H9 (cell line): ENCODE measurements at regions not wholly inside any gene's neighbourhood (a gene's known extent, or its start where the extent isn't known, plus 50 kb on each side); places are given as distances from the start of the nearest gene placed in this dataset.

ENCODE experiments used
- DNase-seq: peaks from one replicate; pipeline ENCODE4 v3.0.0-alpha.2; 2017
- H2AFZ ChIP-seq: one replicate; pipeline ENCODE4 v1.6.1; 2013; ENCODE audit warnings: mild to moderate bottlenecking, low read length, control low read depth, moderate library complexity
- H2AK5ac ChIP-seq: 2 replicates; pipeline ENCODE4 v1.6.1; 2013; ENCODE audit warnings: low read length, control low read depth, mixed read lengths; ENCODE audit not compliant: insufficient read length
- H2BK120ac ChIP-seq: one replicate; pipeline ENCODE4 v1.6.1; 2013; ENCODE audit warnings: low read depth, mild to moderate bottlenecking, low read length, control low read depth, inconsistent platforms; ENCODE audit not compliant: poor library complexity, severe bottlenecking
- H2BK12ac ChIP-seq: 2 replicates; pipeline ENCODE4 v1.6.1; 2013; ENCODE audit warnings: low read length, control low read depth, mixed read lengths, low read depth; ENCODE audit not compliant: insufficient read length
- H2BK15ac ChIP-seq: 2 replicates; pipeline ENCODE4 v1.6.1; 2013; ENCODE audit warnings: low read depth, low read length, control low read depth
- H2BK20ac ChIP-seq: one replicate; pipeline ENCODE4 v1.6.1; 2013; ENCODE audit warnings: low read depth, mild to moderate bottlenecking, low read length, control low read depth, inconsistent platforms; ENCODE audit not compliant: poor library complexity, severe bottlenecking
- H2BK5ac ChIP-seq: 2 replicates; pipeline ENCODE4 v1.6.1; 2013; ENCODE audit warnings: low read length, control low read depth, mixed read lengths; ENCODE audit not compliant: insufficient read length
- H3K14ac ChIP-seq: 2 replicates; pipeline ENCODE4 v1.6.1; 2013; ENCODE audit warnings: low read length, control low read depth; ENCODE audit not compliant: insufficient read depth
- H3K18ac ChIP-seq: 2 replicates; pipeline ENCODE4 v1.6.1; 2013; ENCODE audit warnings: low read depth, mild to moderate bottlenecking, mixed read lengths, low read length, control low read depth; ENCODE audit not compliant: insufficient read length
- H3K23ac ChIP-seq: 2 replicates; pipeline ENCODE4 v1.6.1; 2013; ENCODE audit warnings: low read length, control low read depth, mixed read lengths, low read depth; ENCODE audit not compliant: insufficient read length
- H3K23me2 ChIP-seq: 2 replicates; pipeline ENCODE4 v1.6.1; 2013; ENCODE audit warnings: low read depth, mild to moderate bottlenecking, mixed read lengths, low read length, control low read depth; ENCODE audit not compliant: insufficient read length, poor library complexity, severe bottlenecking
- H3K27ac ChIP-seq: 2 replicates; pipeline ENCODE4 v1.5.1; 2013; ENCODE audit warnings: low read length, control low read depth, mixed read lengths, low read depth; ENCODE audit not compliant: insufficient read length
- H3K27me3 ChIP-seq: 2 replicates; pipeline ENCODE4 v1.6.1; 2013; ENCODE audit warnings: low read length, control low read depth, inconsistent platforms; ENCODE audit not compliant: insufficient read depth
- H3K4ac ChIP-seq: 2 replicates; pipeline ENCODE4 v1.6.1; 2013; ENCODE audit warnings: low read depth, mild to moderate bottlenecking, control low read depth, inconsistent platforms, low read length, moderate library complexity
- H3K4me1 ChIP-seq: 2 replicates; pipeline ENCODE4 v1.6.1; 2013; ENCODE audit warnings: low read length, control low read depth, inconsistent platforms; ENCODE audit not compliant: insufficient read depth
- H3K4me2 ChIP-seq: 2 replicates; pipeline ENCODE4 v1.6.1; 2013; ENCODE audit warnings: low read length, control low read depth, mixed read lengths; ENCODE audit not compliant: insufficient read length, insufficient read depth
- H3K56ac ChIP-seq: 2 replicates; pipeline ENCODE4 v1.6.1; 2013; ENCODE audit warnings: low read depth, mild to moderate bottlenecking, mixed read lengths, low read length, control low read depth; ENCODE audit not compliant: insufficient read length
- H3K79me1 ChIP-seq: 2 replicates; pipeline ENCODE4 v1.6.1; 2013; ENCODE audit warnings: low read depth, mild to moderate bottlenecking, moderate library complexity, low read length, control low read depth, inconsistent platforms; ENCODE audit not compliant: insufficient read depth, poor library complexity, severe bottlenecking
- H3K79me2 ChIP-seq: 2 replicates; pipeline ENCODE4 v1.6.1; 2013; ENCODE audit warnings: low read length, control low read depth, inconsistent platforms; ENCODE audit not compliant: insufficient read depth
- H3K9ac ChIP-seq: 2 replicates; pipeline ENCODE4 v1.6.1; 2013; ENCODE audit warnings: low read length, control low read depth, mixed read lengths; ENCODE audit not compliant: insufficient read length; ENCODE audit errors: extremely low read depth
- H3K9me3 ChIP-seq: one replicate; pipeline ENCODE4 v1.6.1; 2013; ENCODE audit warnings: low read depth, low read length, inconsistent platforms; ENCODE audit not compliant: control insufficient read depth
- H3T11ph ChIP-seq: one replicate; pipeline ENCODE4 v1.6.1; 2013; ENCODE audit warnings: mild to moderate bottlenecking, low read length, control low read depth, inconsistent platforms
- H4K20me1 ChIP-seq: one replicate; pipeline ENCODE4 v1.6.1; 2013; ENCODE audit not compliant: control insufficient read depth, insufficient read length, insufficient read depth
- H4K5ac ChIP-seq: 2 replicates; pipeline ENCODE4 v1.6.1; 2013; ENCODE audit warnings: low read depth, mild to moderate bottlenecking, mixed read lengths, low read length, control low read depth; ENCODE audit not compliant: insufficient read length
- H4K8ac ChIP-seq: replicated peaks from 2 replicates; pipeline ENCODE4 v1.6.1; 2013; ENCODE audit warnings: low read length, control low read depth, mixed read lengths, low read depth; ENCODE audit not compliant: insufficient read length
- H4K91ac ChIP-seq: 2 replicates; pipeline ENCODE4 v1.6.1; 2013; ENCODE audit warnings: low read depth, mild to moderate bottlenecking, moderate library complexity, mixed read lengths, low read length, control low read depth; ENCODE audit not compliant: insufficient read length
- H3K27ac Mint-ChIP-seq, 3 experiments: 2 replicates in 2 of 3; 3 replicates in 1 of 3; pipeline ENCODE4 v1.8.0; 2020 to 2021; ENCODE audit warnings: mixed read lengths in 3 of 3, mild to moderate bottlenecking in 1 of 3, moderate library complexity in 1 of 3
- H3K27me3 Mint-ChIP-seq: 2 replicates; pipeline ENCODE4 v1.8.0; 2021; ENCODE audit warnings: low read depth, mild to moderate bottlenecking, moderate library complexity, mixed read lengths
- H3K36me3 Mint-ChIP-seq, 3 experiments: 2 replicates in 2 of 3; 3 replicates in 1 of 3; pipeline ENCODE4 v1.8.0; 2020 to 2021; ENCODE audit warnings: low read depth in 3 of 3, mixed read lengths in 3 of 3; ENCODE audit not compliant: insufficient read depth in 1 of 3
- H3K4me1 Mint-ChIP-seq, 2 experiments: 2 replicates each; pipeline ENCODE4 v1.8.0; 2020; ENCODE audit warnings: mixed read lengths in 2 of 2
- H3K4me3 Mint-ChIP-seq, 2 experiments: 2 replicates in 1 of 2; 3 replicates in 1 of 2; pipeline ENCODE4 v1.8.0; 2020 to 2021; ENCODE audit warnings: mild to moderate bottlenecking in 2 of 2, mixed read lengths in 2 of 2, moderate library complexity in 1 of 2
- H3K9me3 Mint-ChIP-seq, 2 experiments: 2 replicates in 1 of 2; 3 replicates in 1 of 2; pipeline ENCODE4 v1.8.0; 2020; ENCODE audit warnings: mild to moderate bottlenecking in 2 of 2, mixed read lengths in 2 of 2, moderate library complexity in 1 of 2
- TF ChIP-seq, protein P1 (sequence below): fragments of 200-600 bp; sonication (generic); conservative IDR thresholded peaks from 3 replicates; pipeline ENCODE4 v1.8.0; 2021; ENCODE audit warnings: antibody characterized with exemption, mild to moderate bottlenecking

GRCh38 chr12:93254911-93255310 lies 122.8 kb upstream of the NUDT4 start:
- no peak for DNase-seq
- TF ChIP-seq, protein P1, sequence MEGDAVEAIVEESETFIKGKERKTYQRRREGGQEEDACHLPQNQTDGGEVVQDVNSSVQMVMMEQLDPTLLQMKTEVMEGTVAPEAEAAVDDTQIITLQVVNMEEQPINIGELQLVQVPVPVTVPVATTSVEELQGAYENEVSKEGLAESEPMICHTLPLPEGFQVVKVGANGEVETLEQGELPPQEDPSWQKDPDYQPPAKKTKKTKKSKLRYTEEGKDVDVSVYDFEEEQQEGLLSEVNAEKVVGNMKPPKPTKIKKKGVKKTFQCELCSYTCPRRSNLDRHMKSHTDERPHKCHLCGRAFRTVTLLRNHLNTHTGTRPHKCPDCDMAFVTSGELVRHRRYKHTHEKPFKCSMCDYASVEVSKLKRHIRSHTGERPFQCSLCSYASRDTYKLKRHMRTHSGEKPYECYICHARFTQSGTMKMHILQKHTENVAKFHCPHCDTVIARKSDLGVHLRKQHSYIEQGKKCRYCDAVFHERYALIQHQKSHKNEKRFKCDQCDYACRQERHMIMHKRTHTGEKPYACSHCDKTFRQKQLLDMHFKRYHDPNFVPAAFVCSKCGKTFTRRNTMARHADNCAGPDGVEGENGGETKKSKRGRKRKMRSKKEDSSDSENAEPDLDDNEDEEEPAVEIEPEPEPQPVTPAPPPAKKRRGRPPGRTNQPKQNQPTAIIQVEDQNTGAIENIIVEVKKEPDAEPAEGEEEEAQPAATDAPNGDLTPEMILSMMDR: no peak
- no peak overlapping the region for H2BK12ac ChIP-seq
- H3K23me2 ChIP-seq: no peaks in the 10 kb centered on the region
- no peak overlapping the region for H3K23ac ChIP-seq
- Mint-ChIP-seq H3K4me3 (no peak overlapping the region), H3K27me3 (peaks cover 2% of the 10 kb centered on the region; the same call in 1 of the 2 replicates), H3K4me1 (peaks cover 9 to 12% of the 10 kb centered on the region in 2 experiments), H3K36me3 (peaks cover 2 to 25% (median 7%) of the 10 kb centered on the region in 3 experiments; a peak in 5 of 7 replicates), H3K9me3 (peaks cover 20 to 24% of the 10 kb centered on the region in 2 experiments), H3K27ac (no peak overlapping the region)
- no peaks in the 10 kb centered on the region for H3K27me3 ChIP-seq
- H4K5ac ChIP-seq: no peak overlapping the region
- H2BK5ac ChIP-seq: no peak overlapping the region
- no peak overlapping the region for H2AK5ac ChIP-seq
- H2BK20ac ChIP-seq: no peak overlapping the region
- no peak overlapping the region for H3K56ac ChIP-seq
- H3K14ac ChIP-seq: no peak overlapping the region
- H3K79me2 ChIP-seq: no peaks in the 10 kb centered on the region
- no peak overlapping the region for H2AFZ ChIP-seq
- H4K91ac ChIP-seq: no peak overlapping the region
- no peak overlapping the region for H2BK15ac ChIP-seq
- no peaks in the 10 kb centered on the region for H4K20me1 ChIP-seq
- no peak overlapping the region for H3K18ac ChIP-seq
- H3K4me2 ChIP-seq: no peak overlapping the region
- H3T11ph ChIP-seq: no peak overlapping the region
- H3K9me3 ChIP-seq: peaks cover 16% of the 10 kb centered on the region
- H3K79me1 ChIP-seq: no peaks in the 10 kb centered on the region
- no peak overlapping the region for H2BK120ac ChIP-seq
- no peak overlapping the region for H3K9ac ChIP-seq
- H4K8ac ChIP-seq: no peak overlapping the region
- H3K4me1 ChIP-seq: peaks cover 4% of the 10 kb centered on the region; the same call in 1 of the 2 replicates
- no peak overlapping the region for H3K27ac ChIP-seq
- H3K4ac ChIP-seq: no peak overlapping the region
